ENCODE measurements at regions not wholly inside any gene's neighbourhood (a gene's known extent, or its start where the extent isn't known, plus 50 kb on each side); places are given as distances from the start of the nearest gene placed in this dataset.

DNA sequence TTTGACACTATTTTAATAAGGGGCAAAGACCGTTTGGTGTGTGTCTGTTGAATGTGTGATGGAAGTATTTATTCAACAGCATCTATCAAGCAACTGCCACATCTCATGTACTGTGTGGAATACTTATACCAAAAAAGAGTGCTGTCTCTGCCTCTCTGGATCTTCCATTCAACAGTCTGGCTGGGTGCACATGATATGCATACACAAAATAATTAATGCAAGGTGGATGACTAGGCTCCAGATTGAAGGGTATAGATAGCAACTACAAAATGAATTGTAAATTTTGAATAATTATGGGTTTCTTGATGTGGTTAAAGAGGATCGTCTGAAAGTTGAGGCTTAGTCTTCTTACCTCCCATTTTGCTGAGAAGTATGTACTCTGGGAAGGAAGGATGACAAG lies 145.9 kb upstream of the OTX2 start:
- H3K36me3 ChIP-seq (replicated peaks; ENCODE audit: low read depth, low read length), result no peaks in the 10 kb centered on the region
- H3K4me2 ChIP-seq (ENCODE audit: low read length), result no peak overlapping the region
- 0 out of 2 replicates have a peak, but pooled peaks cover 7% of the 10 kb centered on the region for H3K27me3 ChIP-seq (ENCODE audit: low read depth, low read length)
- no peaks in the 10 kb centered on the region for H3K4me1 ChIP-seq (ENCODE audit: low read length)
- no peaks in the 10 kb centered on the region for H4K20me1 ChIP-seq (ENCODE audit: insufficient read depth, low read length)
- TF ChIP-seq EZH2phosphoT487 (IDR thresholded peaks at IDR 0.05; ENCODE audit: low read depth), result no peak
- TF ChIP-seq, protein P1, sequence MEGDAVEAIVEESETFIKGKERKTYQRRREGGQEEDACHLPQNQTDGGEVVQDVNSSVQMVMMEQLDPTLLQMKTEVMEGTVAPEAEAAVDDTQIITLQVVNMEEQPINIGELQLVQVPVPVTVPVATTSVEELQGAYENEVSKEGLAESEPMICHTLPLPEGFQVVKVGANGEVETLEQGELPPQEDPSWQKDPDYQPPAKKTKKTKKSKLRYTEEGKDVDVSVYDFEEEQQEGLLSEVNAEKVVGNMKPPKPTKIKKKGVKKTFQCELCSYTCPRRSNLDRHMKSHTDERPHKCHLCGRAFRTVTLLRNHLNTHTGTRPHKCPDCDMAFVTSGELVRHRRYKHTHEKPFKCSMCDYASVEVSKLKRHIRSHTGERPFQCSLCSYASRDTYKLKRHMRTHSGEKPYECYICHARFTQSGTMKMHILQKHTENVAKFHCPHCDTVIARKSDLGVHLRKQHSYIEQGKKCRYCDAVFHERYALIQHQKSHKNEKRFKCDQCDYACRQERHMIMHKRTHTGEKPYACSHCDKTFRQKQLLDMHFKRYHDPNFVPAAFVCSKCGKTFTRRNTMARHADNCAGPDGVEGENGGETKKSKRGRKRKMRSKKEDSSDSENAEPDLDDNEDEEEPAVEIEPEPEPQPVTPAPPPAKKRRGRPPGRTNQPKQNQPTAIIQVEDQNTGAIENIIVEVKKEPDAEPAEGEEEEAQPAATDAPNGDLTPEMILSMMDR (IDR thresholded peaks at IDR 0.05; ENCODE audit: low read depth, low read length), result no peak
- H3K4me3 ChIP-seq (ENCODE audit: low read length), result no peak overlapping the region
- H3K79me2 ChIP-seq (ENCODE audit: low read length), result no peaks in the 10 kb centered on the region
- H2AFZ ChIP-seq (ENCODE audit: low read depth, low read length), result no peak overlapping the region
- no peaks in the 10 kb centered on the region for H3K9me3 ChIP-seq (ENCODE audit: insufficient read depth, low read length)
- no peak overlapping the region for H3K9ac ChIP-seq (ENCODE audit: low read length)
- no peak overlapping the region for H3K27ac ChIP-seq (ENCODE audit: low read length)

GRCh38 chr14:56955745-56956144 lies 145.5 kb upstream of the OTX2 start:
- no peaks in the 10 kb centered on the region for H3K36me3 ChIP-seq (replicated peaks; ENCODE audit: low read depth, low read length)
- no peak overlapping the region for H3K27ac ChIP-seq (ENCODE audit: low read length)
- no peak overlapping the region for H3K9ac ChIP-seq (ENCODE audit: low read length)
- no peaks in the 10 kb centered on the region for H3K79me2 ChIP-seq (ENCODE audit: low read length)
- H4K20me1 ChIP-seq (ENCODE audit: insufficient read depth, low read length), result no peaks in the 10 kb centered on the region
- no peak overlapping the region for H3K4me2 ChIP-seq (ENCODE audit: low read length)
- H3K9me3 ChIP-seq (ENCODE audit: insufficient read depth, low read length), result no peaks in the 10 kb centered on the region
- H3K4me3 ChIP-seq (ENCODE audit: low read length), result no peak overlapping the region
- no peak overlapping the region for H2AFZ ChIP-seq (ENCODE audit: low read depth, low read length)
- H3K4me1 ChIP-seq (ENCODE audit: low read length), result no peaks in the 10 kb centered on the region
- TF ChIP-seq EZH2phosphoT487 (IDR thresholded peaks at IDR 0.05; ENCODE audit: low read depth), result no peak
- H3K27me3 ChIP-seq (ENCODE audit: low read depth, low read length), result peaks cover 10% of the 10 kb centered on the region; the same call in 1 of the 2 replicates

- Histone ChIP-seq H3K27me3 (ENCODE audit: low read depth, low read length) (peaks cover 16% of the 10 kb centered on the region; the same call in 1 of the 2 replicates), H2AFZ (ENCODE audit: low read depth, low read length) (no peak overlapping the region), H3K79me2 (ENCODE audit: low read length) (no peaks in the 10 kb centered on the region), H3K4me2 (ENCODE audit: low read length) (no peak overlapping the region), H3K36me3 (replicated peaks; ENCODE audit: low read depth, low read length) (no peaks in the 10 kb centered on the region), H3K9ac (ENCODE audit: low read length) (no peak overlapping the region), H3K9me3 (ENCODE audit: insufficient read depth, low read length) (no peaks in the 10 kb centered on the region), H3K4me1 (ENCODE audit: low read length) (no peaks in the 10 kb centered on the region), H4K20me1 (ENCODE audit: insufficient read depth, low read length) (no peaks in the 10 kb centered on the region), H3K4me3 (ENCODE audit: low read length) (no peak overlapping the region), H3K27ac (ENCODE audit: low read length) (no peak overlapping the region)
- no peak for TF ChIP-seq EZH2phosphoT487 (IDR thresholded peaks at IDR 0.05; ENCODE audit: low read depth)
- TF ChIP-seq, protein P1 (IDR thresholded peaks at IDR 0.05; ENCODE audit: low read depth, low read length), result no peak
Measured at GRCh38 chr14:56953884-56954283, 143.6 kb upstream of the OTX2 start.

DNA sequence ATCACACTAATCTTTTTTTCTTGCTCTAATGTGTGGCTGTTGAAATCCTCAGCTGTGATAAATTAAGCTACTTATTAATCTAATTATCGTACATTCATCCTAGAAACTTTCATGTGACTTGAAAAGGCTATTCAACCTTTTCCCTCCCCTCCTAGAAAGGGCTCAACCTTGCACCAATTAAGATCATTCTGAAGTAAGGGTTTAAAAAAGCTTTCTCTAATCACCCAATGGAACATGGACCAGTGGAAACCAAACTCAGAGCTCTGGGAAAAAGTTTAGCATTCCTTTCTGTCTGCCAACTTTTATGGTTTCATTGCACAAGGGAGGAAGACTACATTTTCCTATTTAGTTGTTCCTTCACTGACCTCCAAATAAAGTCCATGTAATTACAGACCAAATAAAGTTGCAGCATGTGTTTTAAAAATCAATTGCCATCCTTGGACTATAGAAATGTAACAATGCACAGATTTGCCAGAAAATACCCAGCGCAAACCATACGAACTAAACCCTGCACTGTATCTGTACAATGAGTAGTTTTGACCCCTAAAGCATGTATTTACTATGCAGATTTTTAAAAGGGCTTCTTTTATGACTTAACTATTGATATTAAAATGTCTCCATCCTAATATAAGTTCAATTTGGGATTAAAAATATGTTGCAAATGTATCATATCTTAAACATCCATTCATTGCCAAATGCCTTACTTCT lies 142.6 kb upstream of the OTX2 start:
- peaks cover 16% of the 10 kb centered on the region; the same call in 1 of the 2 replicates for H3K27me3 ChIP-seq (ENCODE audit: low read depth, low read length)
- H3K4me1 ChIP-seq (ENCODE audit: low read length), result no peaks in the 10 kb centered on the region
- no peak overlapping the region for H3K4me2 ChIP-seq (ENCODE audit: low read length)
- no peak overlapping the region for H3K27ac ChIP-seq (ENCODE audit: low read length)
- H3K9me3 ChIP-seq (ENCODE audit: insufficient read depth, low read length), result no peaks in the 10 kb centered on the region
- H3K79me2 ChIP-seq (ENCODE audit: low read length), result no peaks in the 10 kb centered on the region
- no peak overlapping the region for H3K4me3 ChIP-seq (ENCODE audit: low read length)
- no peak for TF ChIP-seq EZH2phosphoT487 (IDR thresholded peaks at IDR 0.05; ENCODE audit: low read depth)
- TF ChIP-seq, protein P1 (IDR thresholded peaks at IDR 0.05; ENCODE audit: low read depth, low read length), result no peak
- no peaks in the 10 kb centered on the region for H3K36me3 ChIP-seq (replicated peaks; ENCODE audit: low read depth, low read length)
- no peak overlapping the region for H3K9ac ChIP-seq (ENCODE audit: low read length)
- H4K20me1 ChIP-seq (ENCODE audit: insufficient read depth, low read length), result no peaks in the 10 kb centered on the region
- no peak overlapping the region for H2AFZ ChIP-seq (ENCODE audit: low read depth, low read length)

Measured in OCI-LY3 (cell line).